HL-60 (cell line): ENCODE measurements at regions not wholly inside any gene's neighbourhood (a gene's known extent, or its start where the extent isn't known, plus 50 kb on each side); places are given as distances from the start of the nearest gene placed in this dataset.

Experiments
- DNase-seq, 2 experiments: peaks; one replicate each; pipeline ENCODE4 v3.0.0-alpha.2; 2010 to 2020; ENCODE audit warnings: low read depth in 1 of 2, low spot score in 1 of 2
- H3K27ac ChIP-seq: fragments of 250-450 bp; sonication (Bioruptor Pico); replicated peaks from 2 replicates; pipeline ENCODE4 v1.5.1; 2020; ENCODE audit warnings: mild to moderate bottlenecking, moderate library complexity
- H3K27me3 ChIP-seq: fragments of 250-450 bp; sonication (Bioruptor Pico); 2 replicates; pipeline ENCODE4 v1.5.1; 2021; ENCODE audit warnings: mild to moderate bottlenecking, moderate library complexity; ENCODE audit not compliant: insufficient read depth, poor library complexity, severe bottlenecking
- H3K4me3 ChIP-seq: replicated peaks from 2 replicates; pipeline ENCODE4 v1.5.1; 2011; ENCODE audit warnings: mild to moderate bottlenecking, control low read depth, low read length; ENCODE audit not compliant: insufficient read depth
- GABPA ChIP-seq: IDR thresholded peaks from 2 replicates; pipeline ENCODE4 v1.6.1; 2012; ENCODE audit warnings: low read depth
- POLR2AphosphoS5 ChIP-seq: IDR thresholded peaks from 2 replicates; pipeline ENCODE4 v1.6.1; 2012; ENCODE audit warnings: low read depth
- SPI1 ChIP-seq: IDR thresholded peaks from 2 replicates; pipeline ENCODE4 v1.6.1; 2012; ENCODE audit warnings: low read depth, mild to moderate bottlenecking, borderline replicate concordance
- TF ChIP-seq, protein P1 (sequence below): IDR thresholded peaks from one replicate; pipeline ENCODE4 v1.5.1; 2011; ENCODE audit warnings: low read length, control low read depth, inconsistent platforms; ENCODE audit not compliant: insufficient read depth
- TF ChIP-seq, protein P2 (sequence below): IDR thresholded peaks from 2 replicates; pipeline ENCODE4 v1.6.1; 2012; ENCODE audit warnings: low read depth; ENCODE audit not compliant: insufficient replicate concordance

DNA sequence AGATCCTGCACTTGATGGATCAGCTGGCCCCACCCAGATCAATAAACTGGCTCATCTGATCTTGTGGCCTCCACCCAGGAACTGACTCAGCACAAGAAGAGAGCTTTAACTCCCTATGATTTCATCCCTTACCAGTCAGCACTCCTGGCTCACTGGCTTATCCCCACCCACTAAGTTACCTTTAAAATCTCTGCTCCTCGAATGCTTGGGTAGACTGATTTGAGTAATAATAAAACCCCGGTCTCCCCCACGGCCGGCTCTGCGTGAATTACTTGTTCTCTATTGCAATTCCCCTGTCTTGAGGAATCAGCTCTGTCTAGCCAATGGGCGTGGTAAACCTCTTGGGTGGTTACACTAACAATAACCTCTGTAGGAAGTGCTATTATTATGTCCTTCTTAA, 83.7 kb downstream of the MBL2 start:
- H3K27ac ChIP-seq: no peak overlapping the region
- TF ChIP-seq SPI1 (no peak), GABPA (no peak), POLR2AphosphoS5 (no peak)
- TF ChIP-seq, protein P1, sequence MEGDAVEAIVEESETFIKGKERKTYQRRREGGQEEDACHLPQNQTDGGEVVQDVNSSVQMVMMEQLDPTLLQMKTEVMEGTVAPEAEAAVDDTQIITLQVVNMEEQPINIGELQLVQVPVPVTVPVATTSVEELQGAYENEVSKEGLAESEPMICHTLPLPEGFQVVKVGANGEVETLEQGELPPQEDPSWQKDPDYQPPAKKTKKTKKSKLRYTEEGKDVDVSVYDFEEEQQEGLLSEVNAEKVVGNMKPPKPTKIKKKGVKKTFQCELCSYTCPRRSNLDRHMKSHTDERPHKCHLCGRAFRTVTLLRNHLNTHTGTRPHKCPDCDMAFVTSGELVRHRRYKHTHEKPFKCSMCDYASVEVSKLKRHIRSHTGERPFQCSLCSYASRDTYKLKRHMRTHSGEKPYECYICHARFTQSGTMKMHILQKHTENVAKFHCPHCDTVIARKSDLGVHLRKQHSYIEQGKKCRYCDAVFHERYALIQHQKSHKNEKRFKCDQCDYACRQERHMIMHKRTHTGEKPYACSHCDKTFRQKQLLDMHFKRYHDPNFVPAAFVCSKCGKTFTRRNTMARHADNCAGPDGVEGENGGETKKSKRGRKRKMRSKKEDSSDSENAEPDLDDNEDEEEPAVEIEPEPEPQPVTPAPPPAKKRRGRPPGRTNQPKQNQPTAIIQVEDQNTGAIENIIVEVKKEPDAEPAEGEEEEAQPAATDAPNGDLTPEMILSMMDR: no peak
- TF ChIP-seq, protein P2, sequence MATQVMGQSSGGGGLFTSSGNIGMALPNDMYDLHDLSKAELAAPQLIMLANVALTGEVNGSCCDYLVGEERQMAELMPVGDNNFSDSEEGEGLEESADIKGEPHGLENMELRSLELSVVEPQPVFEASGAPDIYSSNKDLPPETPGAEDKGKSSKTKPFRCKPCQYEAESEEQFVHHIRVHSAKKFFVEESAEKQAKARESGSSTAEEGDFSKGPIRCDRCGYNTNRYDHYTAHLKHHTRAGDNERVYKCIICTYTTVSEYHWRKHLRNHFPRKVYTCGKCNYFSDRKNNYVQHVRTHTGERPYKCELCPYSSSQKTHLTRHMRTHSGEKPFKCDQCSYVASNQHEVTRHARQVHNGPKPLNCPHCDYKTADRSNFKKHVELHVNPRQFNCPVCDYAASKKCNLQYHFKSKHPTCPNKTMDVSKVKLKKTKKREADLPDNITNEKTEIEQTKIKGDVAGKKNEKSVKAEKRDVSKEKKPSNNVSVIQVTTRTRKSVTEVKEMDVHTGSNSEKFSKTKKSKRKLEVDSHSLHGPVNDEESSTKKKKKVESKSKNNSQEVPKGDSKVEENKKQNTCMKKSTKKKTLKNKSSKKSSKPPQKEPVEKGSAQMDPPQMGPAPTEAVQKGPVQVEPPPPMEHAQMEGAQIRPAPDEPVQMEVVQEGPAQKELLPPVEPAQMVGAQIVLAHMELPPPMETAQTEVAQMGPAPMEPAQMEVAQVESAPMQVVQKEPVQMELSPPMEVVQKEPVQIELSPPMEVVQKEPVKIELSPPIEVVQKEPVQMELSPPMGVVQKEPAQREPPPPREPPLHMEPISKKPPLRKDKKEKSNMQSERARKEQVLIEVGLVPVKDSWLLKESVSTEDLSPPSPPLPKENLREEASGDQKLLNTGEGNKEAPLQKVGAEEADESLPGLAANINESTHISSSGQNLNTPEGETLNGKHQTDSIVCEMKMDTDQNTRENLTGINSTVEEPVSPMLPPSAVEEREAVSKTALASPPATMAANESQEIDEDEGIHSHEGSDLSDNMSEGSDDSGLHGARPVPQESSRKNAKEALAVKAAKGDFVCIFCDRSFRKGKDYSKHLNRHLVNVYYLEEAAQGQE: no peak
- DNase-seq: no peak

DNA sequence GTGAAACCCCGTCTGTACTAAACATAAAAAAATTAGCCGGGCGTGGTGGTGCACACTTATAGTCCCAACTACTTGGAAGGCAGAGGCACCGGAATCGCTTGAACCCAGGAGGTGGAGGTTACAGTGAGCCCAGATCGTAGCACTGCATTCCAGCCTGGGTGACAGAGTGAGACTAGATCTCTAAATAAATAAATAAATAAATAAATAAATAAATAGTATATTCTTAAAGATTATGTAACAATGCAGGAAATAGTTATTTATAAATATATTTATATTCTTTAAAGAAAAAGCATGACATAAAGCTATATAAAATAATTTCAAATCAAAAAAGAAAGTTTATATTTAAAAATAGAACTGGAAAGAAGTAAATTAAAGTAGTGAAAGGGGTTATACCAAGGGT, 76.4 kb downstream of the MBL2 start:
- TF ChIP-seq, protein P2: no peak
- no peak for TF ChIP-seq SPI1
- TF ChIP-seq, protein P1: no peak
- no peak overlapping the region for H3K27ac ChIP-seq
- DNase-seq: no peak
- H3K4me3 ChIP-seq: no peak overlapping the region
- H3K27me3 ChIP-seq: no peaks in the 10 kb centered on the region

More for the DNA sequence above, 83.7 kb downstream of the MBL2 start:
- Histone ChIP-seq H3K27me3 (no peaks in the 10 kb centered on the region), H3K4me3 (no peak overlapping the region)

DNA sequence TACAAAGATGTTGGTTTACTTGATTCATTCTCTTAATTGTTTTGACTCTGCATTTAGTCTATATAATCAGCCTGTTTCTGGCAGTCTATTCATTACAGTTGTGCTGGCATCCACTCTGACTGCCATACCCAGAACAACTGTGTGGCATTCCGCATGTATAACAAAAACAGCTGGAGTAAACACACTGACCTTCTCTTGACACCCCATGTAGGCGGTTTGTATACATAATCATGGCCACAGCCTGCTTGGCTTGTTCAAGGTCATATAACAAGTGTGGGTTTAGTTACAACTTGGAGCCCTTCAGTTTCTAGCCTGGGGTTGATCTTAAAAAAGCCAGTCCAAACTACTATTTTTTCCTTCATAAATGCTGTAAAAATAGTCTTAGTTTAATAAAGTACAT, 70.9 kb downstream of the MBL2 start:
- TF ChIP-seq GABPA: no peak
- TF ChIP-seq POLR2AphosphoS5: no peak
- TF ChIP-seq, protein P1: no peak
- no peak for TF ChIP-seq SPI1
- TF ChIP-seq, protein P2: no peak
- no peak for DNase-seq
- Histone ChIP-seq H3K27ac (no peak overlapping the region), H3K4me3 (no peak overlapping the region), H3K27me3 (no peaks in the 10 kb centered on the region)
